ENCODE measurements at regions not wholly inside any gene's neighbourhood (a gene's known extent, or its start where the extent isn't known, plus 50 kb on each side); places are given as distances from the start of the nearest gene placed in this dataset.

DNA sequence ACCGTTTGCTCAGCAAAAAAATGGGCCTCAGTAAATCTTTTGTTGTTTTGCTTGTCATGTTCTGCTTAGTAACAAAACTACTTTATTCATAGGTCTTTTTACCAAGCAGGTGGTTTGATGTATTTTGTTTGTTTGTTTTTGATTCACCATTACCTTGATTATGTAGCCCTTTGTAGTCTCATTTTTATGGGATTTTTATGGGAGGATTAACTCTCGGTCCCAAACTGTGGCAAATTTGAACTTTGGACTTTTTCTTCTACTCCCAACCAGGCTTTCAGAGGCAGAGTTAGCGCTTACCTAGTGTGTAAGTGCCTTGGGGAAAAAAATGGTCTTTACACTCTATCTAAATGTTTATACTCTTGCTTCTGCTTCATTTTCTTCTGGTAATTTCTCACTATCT lies 276.7 kb upstream of the POU1F1 start:
- TF ChIP-seq, protein P1, sequence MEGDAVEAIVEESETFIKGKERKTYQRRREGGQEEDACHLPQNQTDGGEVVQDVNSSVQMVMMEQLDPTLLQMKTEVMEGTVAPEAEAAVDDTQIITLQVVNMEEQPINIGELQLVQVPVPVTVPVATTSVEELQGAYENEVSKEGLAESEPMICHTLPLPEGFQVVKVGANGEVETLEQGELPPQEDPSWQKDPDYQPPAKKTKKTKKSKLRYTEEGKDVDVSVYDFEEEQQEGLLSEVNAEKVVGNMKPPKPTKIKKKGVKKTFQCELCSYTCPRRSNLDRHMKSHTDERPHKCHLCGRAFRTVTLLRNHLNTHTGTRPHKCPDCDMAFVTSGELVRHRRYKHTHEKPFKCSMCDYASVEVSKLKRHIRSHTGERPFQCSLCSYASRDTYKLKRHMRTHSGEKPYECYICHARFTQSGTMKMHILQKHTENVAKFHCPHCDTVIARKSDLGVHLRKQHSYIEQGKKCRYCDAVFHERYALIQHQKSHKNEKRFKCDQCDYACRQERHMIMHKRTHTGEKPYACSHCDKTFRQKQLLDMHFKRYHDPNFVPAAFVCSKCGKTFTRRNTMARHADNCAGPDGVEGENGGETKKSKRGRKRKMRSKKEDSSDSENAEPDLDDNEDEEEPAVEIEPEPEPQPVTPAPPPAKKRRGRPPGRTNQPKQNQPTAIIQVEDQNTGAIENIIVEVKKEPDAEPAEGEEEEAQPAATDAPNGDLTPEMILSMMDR (conservative IDR thresholded peaks at IDR 0.05; ENCODE audit: low read length): no peak
- TF ChIP-seq EZH2phosphoT487 (IDR thresholded peaks at IDR 0.05; ENCODE audit: borderline replicate concordance): no peak
